Liver (tissue), 8 donors: ENCODE measurements at regions not wholly inside any gene's neighbourhood (a gene's known extent, or its start where the extent isn't known, plus 50 kb on each side); places are given as distances from the start of the nearest gene placed in this dataset.

Experiments
- DNase-seq: peaks from one replicate; pipeline ENCODE4 v3.0.0-alpha.2; 2017; ENCODE audit warnings: low spot score
- H3K27ac ChIP-seq, 2 donors: one replicate each; pipeline ENCODE4 v1.7.0; 2013; ENCODE audit warnings: inconsistent platforms in 2 of 2, low read length in 2 of 2, control low read depth in 1 of 2, low read depth in 1 of 2, mild to moderate bottlenecking in 1 of 2
- H3K27me3 ChIP-seq, 4 donors: one replicate each; pipeline versions ENCODE4 v1.6.1 to v1.7.0; 2013; ENCODE audit warnings: low read length in 3 of 4, inconsistent platforms in 1 of 4, mild to moderate bottlenecking in 1 of 4, moderate library complexity in 1 of 4; ENCODE audit not compliant: control insufficient read depth in 4 of 4, insufficient read depth in 4 of 4
- H3K36me3 ChIP-seq, 4 donors: one replicate each; pipeline versions ENCODE4 v1.6.1 to v1.7.0; 2013; ENCODE audit warnings: low read length in 3 of 4, mild to moderate bottlenecking in 3 of 4, low read depth in 1 of 4, moderate library complexity in 1 of 4; ENCODE audit not compliant: control insufficient read depth in 4 of 4, insufficient read depth in 3 of 4
- H3K4me1 ChIP-seq, 4 donors: one replicate each; pipeline versions ENCODE4 v1.6.1 to v1.7.0; 2013; ENCODE audit warnings: low read length in 3 of 4, mild to moderate bottlenecking in 3 of 4, moderate library complexity in 1 of 4; ENCODE audit not compliant: control insufficient read depth in 4 of 4, insufficient read depth in 4 of 4
- H3K4me3 ChIP-seq, 3 donors: one replicate each; pipeline versions ENCODE4 v1.6.1 to v1.7.0; 2013; ENCODE audit warnings: low read length in 3 of 3, control low read depth in 1 of 3, low read depth in 1 of 3, mild to moderate bottlenecking in 1 of 3
- H3K9ac ChIP-seq, 2 donors: one replicate each; pipeline ENCODE4 v1.7.0; 2013; ENCODE audit warnings: low read length in 2 of 2, mild to moderate bottlenecking in 2 of 2, moderate library complexity in 2 of 2, control low read depth in 1 of 2, low read depth in 1 of 2
- H3K9me3 ChIP-seq, 4 donors: one replicate each; pipeline versions ENCODE4 v1.6.1 to v1.7.0; 2013; ENCODE audit warnings: low read length in 3 of 4; ENCODE audit not compliant: control insufficient read depth in 4 of 4
- FOXA1 ChIP-seq: IDR thresholded peaks from 2 replicates; pipeline ENCODE4 v1.6.1; 2016; ENCODE audit warnings: antibody characterized with exemption
- FOXA2 ChIP-seq: IDR thresholded peaks from 2 replicates; pipeline ENCODE4 v1.6.1; 2016; ENCODE audit warnings: antibody characterized with exemption
- GABPA ChIP-seq, 2 donors: IDR thresholded peaks in 1 of 2; conservative IDR thresholded peaks in 1 of 2; 2 replicates each; pipeline ENCODE4 v1.6.1; 2016; ENCODE audit warnings: antibody characterized with exemption in 2 of 2, mild to moderate bottlenecking in 1 of 2, moderate library complexity in 1 of 2
- HNF4A ChIP-seq, 2 donors: conservative IDR thresholded peaks; 2 replicates each; pipeline ENCODE4 v1.6.1; 2016; ENCODE audit warnings: antibody characterized with exemption in 2 of 2, mild to moderate bottlenecking in 2 of 2
- HNF4G ChIP-seq: IDR thresholded peaks from 2 replicates; pipeline ENCODE4 v1.6.1; 2016; ENCODE audit warnings: antibody characterized with exemption
- JUND ChIP-seq, 2 donors: IDR thresholded peaks; 2 replicates each; pipeline ENCODE4 v1.6.1; 2016; ENCODE audit warnings: antibody characterized with exemption in 2 of 2
- RAD21 ChIP-seq, 2 donors: IDR thresholded peaks; 2 replicates each; pipeline ENCODE4 v1.6.1; 2016; ENCODE audit warnings: antibody characterized with exemption in 2 of 2, mild to moderate bottlenecking in 2 of 2
- RXRA ChIP-seq, 2 donors: IDR thresholded peaks; 2 replicates each; pipeline ENCODE4 v1.6.1; 2017 to 2018; ENCODE audit warnings: antibody characterized with exemption in 2 of 2, mild to moderate bottlenecking in 1 of 2
- SP1 ChIP-seq: IDR thresholded peaks from 2 replicates; pipeline ENCODE4 v1.6.1; 2018; ENCODE audit warnings: antibody characterized with exemption, mild to moderate bottlenecking
- TAF1 ChIP-seq: conservative IDR thresholded peaks from 2 replicates; pipeline ENCODE4 v1.6.1; 2016; ENCODE audit warnings: antibody characterized with exemption, mild to moderate bottlenecking
- YY1 ChIP-seq: IDR thresholded peaks from 2 replicates; pipeline ENCODE4 v1.6.1; 2016; ENCODE audit warnings: antibody characterized with exemption, mild to moderate bottlenecking
- WGBS: extraction: QIAGEN DNeasy Blood & Tissue Kit; methylation state at CpG from one replicate; pipeline ENCODE4 v1.1.7; 2013; 5-methylcytosine and 5-hydroxymethylcytosine counted together
- TF ChIP-seq, protein P1 (sequence below): IDR thresholded peaks from 2 replicates; pipeline ENCODE4 v1.6.1; 2016; ENCODE audit warnings: antibody characterized with exemption
- TF ChIP-seq, protein P2 (sequence below): IDR thresholded peaks from 2 replicates; pipeline ENCODE4 v1.6.1; 2016; ENCODE audit warnings: antibody characterized with exemption, mild to moderate bottlenecking
- TF ChIP-seq, protein P3 (sequence below): IDR thresholded peaks from 2 replicates; pipeline ENCODE4 v1.6.1; 2016; ENCODE audit warnings: antibody characterized with exemption
- TF ChIP-seq, protein P4 (sequence below): IDR thresholded peaks from 2 replicates; pipeline ENCODE4 v1.6.1; 2016; ENCODE audit warnings: antibody characterized with exemption
- TF ChIP-seq, protein P5 (sequence below): fragments of 150-350 bp; IDR thresholded peaks from 2 replicates; pipeline ENCODE4 v1.5.1; 2017; ENCODE audit warnings: improper control_type of control experiment, low read depth, low read length; ENCODE audit not compliant: missing input control
- donor health status: healthy.
- donor health status: healthy.
- donor health status: healthy.
- donor health status: healthy.
- donor health status: healthy.

DNA sequence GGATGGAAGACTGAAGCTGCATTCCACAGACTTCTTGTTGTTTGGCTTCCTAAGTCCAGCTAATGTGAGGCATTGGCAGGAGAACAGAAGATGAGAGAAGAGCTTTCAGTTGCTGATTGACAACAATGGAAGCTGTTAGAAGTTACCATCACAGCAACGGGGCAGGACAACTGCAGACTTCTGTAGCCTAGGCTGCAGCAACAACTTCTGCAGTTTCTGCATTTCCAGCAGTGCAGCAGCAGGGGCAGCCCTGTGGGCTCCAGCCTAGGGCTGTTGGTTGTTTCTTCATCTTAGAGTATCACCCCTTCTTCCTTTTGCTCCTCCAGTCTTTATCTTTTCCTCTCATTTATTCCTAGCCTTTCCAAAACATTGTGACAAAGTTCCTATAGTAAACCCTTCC lies 528.8 kb upstream of the PTGER4 start:
- no peak overlapping the region for H3K27ac ChIP-seq
- H3K4me3 ChIP-seq, result no peak overlapping the region
- TF ChIP-seq, protein P1, sequence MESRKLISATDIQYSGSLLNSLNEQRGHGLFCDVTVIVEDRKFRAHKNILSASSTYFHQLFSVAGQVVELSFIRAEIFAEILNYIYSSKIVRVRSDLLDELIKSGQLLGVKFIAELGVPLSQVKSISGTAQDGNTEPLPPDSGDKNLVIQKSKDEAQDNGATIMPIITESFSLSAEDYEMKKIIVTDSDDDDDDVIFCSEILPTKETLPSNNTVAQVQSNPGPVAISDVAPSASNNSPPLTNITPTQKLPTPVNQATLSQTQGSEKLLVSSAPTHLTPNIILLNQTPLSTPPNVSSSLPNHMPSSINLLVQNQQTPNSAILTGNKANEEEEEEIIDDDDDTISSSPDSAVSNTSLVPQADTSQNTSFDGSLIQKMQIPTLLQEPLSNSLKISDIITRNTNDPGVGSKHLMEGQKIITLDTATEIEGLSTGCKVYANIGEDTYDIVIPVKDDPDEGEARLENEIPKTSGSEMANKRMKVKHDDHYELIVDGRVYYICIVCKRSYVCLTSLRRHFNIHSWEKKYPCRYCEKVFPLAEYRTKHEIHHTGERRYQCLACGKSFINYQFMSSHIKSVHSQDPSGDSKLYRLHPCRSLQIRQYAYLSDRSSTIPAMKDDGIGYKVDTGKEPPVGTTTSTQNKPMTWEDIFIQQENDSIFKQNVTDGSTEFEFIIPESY, result no peak
- TF ChIP-seq, protein P2, sequence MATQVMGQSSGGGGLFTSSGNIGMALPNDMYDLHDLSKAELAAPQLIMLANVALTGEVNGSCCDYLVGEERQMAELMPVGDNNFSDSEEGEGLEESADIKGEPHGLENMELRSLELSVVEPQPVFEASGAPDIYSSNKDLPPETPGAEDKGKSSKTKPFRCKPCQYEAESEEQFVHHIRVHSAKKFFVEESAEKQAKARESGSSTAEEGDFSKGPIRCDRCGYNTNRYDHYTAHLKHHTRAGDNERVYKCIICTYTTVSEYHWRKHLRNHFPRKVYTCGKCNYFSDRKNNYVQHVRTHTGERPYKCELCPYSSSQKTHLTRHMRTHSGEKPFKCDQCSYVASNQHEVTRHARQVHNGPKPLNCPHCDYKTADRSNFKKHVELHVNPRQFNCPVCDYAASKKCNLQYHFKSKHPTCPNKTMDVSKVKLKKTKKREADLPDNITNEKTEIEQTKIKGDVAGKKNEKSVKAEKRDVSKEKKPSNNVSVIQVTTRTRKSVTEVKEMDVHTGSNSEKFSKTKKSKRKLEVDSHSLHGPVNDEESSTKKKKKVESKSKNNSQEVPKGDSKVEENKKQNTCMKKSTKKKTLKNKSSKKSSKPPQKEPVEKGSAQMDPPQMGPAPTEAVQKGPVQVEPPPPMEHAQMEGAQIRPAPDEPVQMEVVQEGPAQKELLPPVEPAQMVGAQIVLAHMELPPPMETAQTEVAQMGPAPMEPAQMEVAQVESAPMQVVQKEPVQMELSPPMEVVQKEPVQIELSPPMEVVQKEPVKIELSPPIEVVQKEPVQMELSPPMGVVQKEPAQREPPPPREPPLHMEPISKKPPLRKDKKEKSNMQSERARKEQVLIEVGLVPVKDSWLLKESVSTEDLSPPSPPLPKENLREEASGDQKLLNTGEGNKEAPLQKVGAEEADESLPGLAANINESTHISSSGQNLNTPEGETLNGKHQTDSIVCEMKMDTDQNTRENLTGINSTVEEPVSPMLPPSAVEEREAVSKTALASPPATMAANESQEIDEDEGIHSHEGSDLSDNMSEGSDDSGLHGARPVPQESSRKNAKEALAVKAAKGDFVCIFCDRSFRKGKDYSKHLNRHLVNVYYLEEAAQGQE, result no peak
- TF ChIP-seq RAD21 (IDR thresholded peaks at IDR 0.05) (no peak), YY1 (no peak), RXRA (IDR thresholded peaks at IDR 0.05) (no peak), SP1 (no peak), FOXA2 (no peak)
- TF ChIP-seq, protein P3, sequence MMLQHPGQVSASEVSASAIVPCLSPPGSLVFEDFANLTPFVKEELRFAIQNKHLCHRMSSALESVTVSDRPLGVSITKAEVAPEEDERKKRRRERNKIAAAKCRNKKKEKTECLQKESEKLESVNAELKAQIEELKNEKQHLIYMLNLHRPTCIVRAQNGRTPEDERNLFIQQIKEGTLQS, result no peak
- TF ChIP-seq, protein P4, sequence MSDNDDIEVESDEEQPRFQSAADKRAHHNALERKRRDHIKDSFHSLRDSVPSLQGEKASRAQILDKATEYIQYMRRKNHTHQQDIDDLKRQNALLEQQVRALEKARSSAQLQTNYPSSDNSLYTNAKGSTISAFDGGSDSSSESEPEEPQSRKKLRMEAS, result no peak
- TF ChIP-seq, protein P5, sequence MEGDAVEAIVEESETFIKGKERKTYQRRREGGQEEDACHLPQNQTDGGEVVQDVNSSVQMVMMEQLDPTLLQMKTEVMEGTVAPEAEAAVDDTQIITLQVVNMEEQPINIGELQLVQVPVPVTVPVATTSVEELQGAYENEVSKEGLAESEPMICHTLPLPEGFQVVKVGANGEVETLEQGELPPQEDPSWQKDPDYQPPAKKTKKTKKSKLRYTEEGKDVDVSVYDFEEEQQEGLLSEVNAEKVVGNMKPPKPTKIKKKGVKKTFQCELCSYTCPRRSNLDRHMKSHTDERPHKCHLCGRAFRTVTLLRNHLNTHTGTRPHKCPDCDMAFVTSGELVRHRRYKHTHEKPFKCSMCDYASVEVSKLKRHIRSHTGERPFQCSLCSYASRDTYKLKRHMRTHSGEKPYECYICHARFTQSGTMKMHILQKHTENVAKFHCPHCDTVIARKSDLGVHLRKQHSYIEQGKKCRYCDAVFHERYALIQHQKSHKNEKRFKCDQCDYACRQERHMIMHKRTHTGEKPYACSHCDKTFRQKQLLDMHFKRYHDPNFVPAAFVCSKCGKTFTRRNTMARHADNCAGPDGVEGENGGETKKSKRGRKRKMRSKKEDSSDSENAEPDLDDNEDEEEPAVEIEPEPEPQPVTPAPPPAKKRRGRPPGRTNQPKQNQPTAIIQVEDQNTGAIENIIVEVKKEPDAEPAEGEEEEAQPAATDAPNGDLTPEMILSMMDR, result no peak
- H3K9ac ChIP-seq, result no peak overlapping the region
- no peaks in the 10 kb centered on the region for H3K9me3 ChIP-seq
- WGBS, result 63% methylated on average over 1 of the region's 1 CpG
- DNase-seq, result no peak
- no peaks in the 10 kb centered on the region for H3K36me3 ChIP-seq
- H3K4me1 ChIP-seq, result no peaks in the 10 kb centered on the region
- no peaks in the 10 kb centered on the region for H3K27me3 ChIP-seq

DNA sequence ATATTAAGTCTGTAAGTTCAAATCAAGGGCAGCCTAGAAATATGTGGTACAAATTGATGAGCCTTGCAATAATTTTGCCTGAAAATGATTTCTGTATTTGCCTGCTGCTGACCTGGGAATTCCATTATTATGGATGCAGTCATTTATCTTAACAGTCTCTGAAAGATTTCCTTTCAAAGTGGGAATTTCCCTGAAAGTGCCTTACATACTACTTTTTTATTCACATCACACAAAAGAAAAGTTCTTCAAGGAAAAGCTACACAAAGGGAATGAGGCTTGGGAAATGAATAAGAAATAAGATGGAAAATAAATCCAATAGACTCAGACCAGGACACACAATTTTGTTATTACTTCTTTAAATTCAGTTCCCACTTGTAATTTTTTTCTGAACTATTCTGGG lies 537.8 kb upstream of the PTGER4 start:
- Histone ChIP-seq H3K9ac (no peak overlapping the region), H3K36me3 (no peaks in the 10 kb centered on the region), H3K27me3 (peaks cover 0 to 2% (median 0%) of the 10 kb centered on the region in 4 donors), H3K9me3 (no peaks in the 10 kb centered on the region), H3K27ac (no peak overlapping the region), H3K4me3 (no peak overlapping the region), H3K4me1 (no peaks in the 10 kb centered on the region)
- DNase-seq, result no peak
- TF ChIP-seq FOXA1, result no peak
- no peak for TF ChIP-seq YY1
- TF ChIP-seq HNF4G, result no peak
- TF ChIP-seq HNF4A (conservative IDR thresholded peaks at IDR 0.05), result no peak
- TF ChIP-seq JUND (IDR thresholded peaks at IDR 0.05), result no peak
- no peak for TF ChIP-seq TAF1
- TF ChIP-seq, protein P1, result no peak
- no peak for TF ChIP-seq FOXA2
- TF ChIP-seq RXRA (IDR thresholded peaks at IDR 0.05), result no peak
- TF ChIP-seq, protein P5, result no peak
- TF ChIP-seq GABPA (IDR thresholded peaks at IDR 0.05 in 1 of 2, conservative IDR thresholded peaks at IDR 0.05 in 1 of 2), result no peak
- TF ChIP-seq RAD21 (IDR thresholded peaks at IDR 0.05), result no peak
- TF ChIP-seq, protein P2, result no peak
